HG03039 (cell line): ENCODE measurements at regions not wholly inside any gene's neighbourhood (a gene's known extent, or its start where the extent isn't known, plus 50 kb on each side); places are given as distances from the start of the nearest gene placed in this dataset.

Experiments used
- ATAC-seq: cut with Tn5 transposase; IDR thresholded peaks from one replicate; pipeline ENCODE4 v1.9.1; 2021; ENCODE audit warnings: mild to moderate bottlenecking, moderate library complexity; ENCODE audit not compliant: unreplicated experiment

GRCh38 chr5:57824047-57824446 lies 341.4 kb upstream of the ACTBL2 start:
- no peak for ATAC-seq

GRCh38 chr5:57822651-57823050 lies 340.0 kb upstream of the ACTBL2 start:
- no peak for ATAC-seq

GRCh38 chr5:57818397-57818796 lies 335.8 kb upstream of the ACTBL2 start:
- ATAC-seq = no peak

DNA sequence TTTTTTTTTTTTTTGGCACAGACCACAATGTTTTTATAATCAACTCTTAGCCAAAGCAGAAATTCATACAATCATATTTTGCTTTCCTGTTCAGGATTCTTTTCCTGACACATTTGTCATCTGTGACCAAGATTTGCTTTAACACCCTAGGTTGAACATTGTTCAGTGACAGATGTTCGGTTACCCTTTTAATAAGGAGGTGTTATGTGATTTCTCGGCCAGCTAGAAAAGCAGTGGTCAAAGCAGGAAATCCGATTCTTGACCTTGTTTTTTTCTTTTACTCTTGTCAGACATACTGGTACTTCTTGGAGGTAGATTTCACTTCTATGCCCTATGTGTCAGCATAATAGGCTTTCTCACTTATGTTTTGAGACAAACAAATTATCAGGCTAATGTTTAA lies 335.3 kb upstream of the ACTBL2 start:
- ATAC-seq = no peak

DNA sequence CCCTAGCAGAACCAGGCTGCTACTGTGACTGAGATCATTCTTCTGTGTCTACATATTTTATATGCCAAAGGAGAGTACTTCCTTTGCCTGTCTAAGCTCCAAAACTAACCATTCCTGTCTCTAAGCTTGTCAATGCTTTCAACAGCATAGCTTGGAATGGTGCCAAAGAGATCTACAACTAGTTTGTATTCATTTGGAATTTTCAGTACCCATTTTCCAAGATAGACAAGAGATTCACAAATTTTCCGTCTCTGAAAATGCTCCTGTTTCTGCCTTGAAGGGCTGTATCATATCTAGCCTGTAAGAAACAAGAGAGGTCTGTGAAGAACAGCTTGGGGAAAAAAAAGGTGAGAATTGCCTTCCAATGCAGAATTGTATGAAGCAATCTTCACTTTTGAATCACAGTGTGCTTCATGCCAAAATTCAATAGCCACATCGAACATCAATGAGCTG lies 334.4 kb upstream of the ACTBL2 start:
- ATAC-seq = no peak

DNA sequence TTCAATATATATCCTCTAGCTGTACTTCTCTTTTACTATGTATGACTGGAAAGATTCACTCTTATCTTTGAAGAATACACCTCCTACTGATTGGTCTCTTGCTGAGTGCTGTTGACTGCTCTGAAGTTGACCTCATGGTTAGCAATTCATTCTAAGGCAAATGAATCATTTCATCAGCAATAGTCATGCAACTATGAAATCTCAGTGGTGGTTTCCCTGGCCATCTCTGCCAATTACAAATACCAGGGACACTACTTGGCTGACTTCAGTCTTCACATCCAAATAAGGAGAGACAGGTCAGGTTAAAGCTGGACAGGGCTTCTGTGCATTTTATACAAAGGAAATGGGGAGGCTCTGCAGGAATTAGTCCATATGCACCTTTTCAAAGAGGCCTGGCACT lies 333.5 kb upstream of the ACTBL2 start:
- no peak for ATAC-seq

- no peak for ATAC-seq
These were observed 323.1 kb upstream of the ACTBL2 start for GRCh38 chr5:57805732-57806131.

GRCh38 chr5:57805170-57805569 lies 322.6 kb upstream of the ACTBL2 start:
- ATAC-seq = no peak

DNA sequence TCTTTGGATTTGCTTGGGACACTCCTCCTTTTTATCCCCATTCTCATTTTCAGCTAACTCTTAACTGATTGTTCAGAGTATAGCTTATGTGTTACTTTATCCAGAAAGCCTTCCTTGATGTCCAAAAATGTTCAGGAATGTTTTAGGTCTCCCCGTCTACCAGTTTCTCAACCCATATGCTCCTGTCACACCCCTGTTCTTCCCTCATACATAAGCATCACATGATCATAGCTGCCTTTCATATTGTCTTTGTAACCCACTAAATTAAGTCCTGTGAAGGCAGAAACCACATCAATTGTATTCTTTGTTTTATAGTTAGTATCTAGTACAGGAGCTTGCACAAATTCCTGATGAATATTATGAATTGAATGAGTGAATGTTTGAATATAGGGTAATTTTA lies 321.9 kb upstream of the ACTBL2 start:
- no peak for ATAC-seq

GRCh38 chr5:57804007-57804444 lies 321.4 kb upstream of the ACTBL2 start:
- no peak for ATAC-seq

DNA sequence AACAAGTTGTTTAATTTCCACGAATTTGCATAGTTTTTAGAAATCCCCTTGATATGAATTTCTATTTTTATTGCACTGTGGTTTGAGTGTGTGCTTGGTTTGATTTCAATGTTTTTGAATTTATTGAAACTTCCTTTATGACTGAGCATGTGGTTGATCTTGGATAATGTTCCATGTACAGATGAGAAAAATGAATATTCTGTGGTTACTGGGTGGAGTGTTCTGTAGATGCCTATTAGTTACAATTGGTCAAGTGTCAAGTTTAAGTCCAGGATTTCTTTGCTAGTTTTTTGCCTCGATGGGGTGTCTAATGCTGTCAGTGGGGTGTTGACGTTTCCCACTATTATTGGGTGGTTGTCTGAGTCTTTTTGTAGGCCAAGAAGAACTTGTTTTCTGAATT lies 319.5 kb upstream of the ACTBL2 start:
- ATAC-seq = no peak

DNA sequence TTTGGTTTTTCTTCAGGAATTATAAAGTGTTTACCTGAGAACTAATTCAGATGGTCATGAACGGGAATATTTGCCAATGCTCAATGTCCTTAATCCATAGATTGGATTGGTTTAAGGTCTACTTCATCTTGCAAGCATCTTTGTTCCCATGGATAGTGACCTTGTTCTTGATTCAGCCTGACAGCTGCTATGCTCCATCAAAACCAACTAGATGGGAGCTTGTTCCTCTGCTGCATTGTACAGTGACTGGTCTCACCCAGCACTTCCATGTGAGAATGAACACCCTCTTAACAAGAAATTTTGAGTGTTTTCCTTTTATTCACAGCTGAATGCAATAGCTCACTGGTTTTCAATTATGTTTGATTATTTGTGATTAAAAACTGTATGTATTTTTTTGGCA lies 312.6 kb upstream of the ACTBL2 start:
- no peak for ATAC-seq

DNA sequence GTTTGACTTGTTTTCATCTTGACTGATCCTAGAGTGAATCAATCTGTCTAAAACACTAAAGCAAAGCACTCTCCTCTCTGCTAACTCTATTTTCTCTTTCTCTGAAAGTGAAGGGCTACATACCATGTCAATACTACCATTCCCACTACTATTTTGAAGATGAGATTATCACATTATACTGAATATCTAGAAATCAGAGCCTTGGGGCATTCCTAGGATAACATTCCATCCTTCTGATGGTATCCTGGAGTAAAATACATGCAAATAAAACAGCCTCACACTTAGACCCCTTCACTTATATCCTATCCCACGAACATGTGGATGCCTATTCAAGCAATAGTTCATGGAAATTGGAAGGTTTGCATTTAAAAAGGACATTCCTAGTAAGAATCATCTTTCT lies 309.3 kb upstream of the ACTBL2 start:
- no peak for ATAC-seq

DNA sequence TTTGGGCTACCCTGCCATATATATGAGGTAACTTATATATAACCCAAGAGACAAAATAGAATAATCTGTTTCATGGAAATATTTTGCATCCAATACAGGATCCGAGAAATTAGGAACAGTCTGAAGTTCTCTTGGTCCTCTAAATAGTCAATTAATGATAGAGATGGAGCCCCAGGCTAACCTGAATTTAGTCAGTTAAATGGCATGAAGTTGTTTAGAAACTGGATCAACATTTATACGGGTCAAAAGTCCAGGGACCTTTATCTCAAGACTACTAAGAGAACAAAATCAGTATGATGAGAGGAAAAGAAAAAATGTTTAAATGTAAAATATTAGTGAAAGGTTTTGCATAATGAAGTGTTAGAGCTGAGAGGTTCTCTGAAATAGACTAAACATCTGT lies 303.3 kb upstream of the ACTBL2 start:
- ATAC-seq = no peak

DNA sequence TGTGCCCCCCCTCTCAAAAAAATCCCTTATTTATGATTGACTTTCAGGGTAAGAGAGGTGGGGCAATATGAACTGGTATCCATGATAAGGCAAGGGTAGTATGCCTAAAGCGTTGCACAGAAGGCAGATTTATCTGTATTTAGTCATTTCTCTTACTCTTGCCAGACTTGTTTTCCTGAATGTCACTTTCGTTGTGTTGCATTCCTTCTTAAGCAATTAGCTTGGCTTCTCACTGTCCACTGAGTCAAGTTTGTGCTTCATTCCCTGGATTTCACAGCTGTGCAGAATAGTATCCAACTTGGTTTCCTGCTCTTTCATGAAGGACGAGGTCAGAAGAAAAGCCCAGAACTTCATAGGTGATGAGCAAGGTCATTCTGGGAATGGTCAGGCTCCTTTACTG lies 301.5 kb upstream of the ACTBL2 start:
- ATAC-seq = no peak

DNA sequence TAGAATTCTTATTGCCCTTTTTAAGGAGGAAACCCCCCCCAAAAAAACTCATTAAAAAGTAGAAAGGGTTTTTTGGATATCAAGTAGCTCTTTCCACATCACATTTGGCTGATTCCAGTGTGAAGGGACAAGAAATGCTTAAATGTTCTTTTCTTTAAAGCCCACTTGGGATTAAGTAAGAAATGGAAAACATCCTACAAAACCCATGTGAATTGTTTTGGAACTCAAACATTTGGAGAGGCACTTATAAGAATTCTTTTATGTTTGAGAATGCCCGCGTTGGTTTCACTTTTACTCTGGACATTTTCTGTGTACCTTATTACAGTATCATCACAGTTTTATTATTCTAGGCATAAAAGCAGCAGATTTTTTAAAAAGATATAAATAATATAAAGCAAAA lies 301.1 kb upstream of the ACTBL2 start:
- no peak for ATAC-seq

DNA sequence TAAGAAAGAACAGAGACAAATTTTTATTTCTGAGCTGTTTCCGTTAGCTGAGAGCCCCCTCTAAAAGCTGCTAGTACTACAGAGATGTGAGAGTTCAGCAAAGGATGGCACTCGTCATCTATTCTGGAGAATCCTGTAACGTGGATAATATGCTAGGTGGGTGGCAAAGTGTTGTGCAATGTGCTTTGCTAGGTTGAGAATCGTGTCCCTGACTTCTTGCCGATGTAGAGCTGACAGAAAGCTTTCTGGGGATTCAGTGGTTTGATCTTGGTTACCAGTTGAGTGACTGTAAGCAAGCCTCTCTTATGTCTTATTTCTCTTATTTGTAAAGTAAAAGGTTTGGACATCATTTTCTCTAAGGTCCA lies 298.3 kb upstream of the ACTBL2 start:
- no peak for ATAC-seq

DNA sequence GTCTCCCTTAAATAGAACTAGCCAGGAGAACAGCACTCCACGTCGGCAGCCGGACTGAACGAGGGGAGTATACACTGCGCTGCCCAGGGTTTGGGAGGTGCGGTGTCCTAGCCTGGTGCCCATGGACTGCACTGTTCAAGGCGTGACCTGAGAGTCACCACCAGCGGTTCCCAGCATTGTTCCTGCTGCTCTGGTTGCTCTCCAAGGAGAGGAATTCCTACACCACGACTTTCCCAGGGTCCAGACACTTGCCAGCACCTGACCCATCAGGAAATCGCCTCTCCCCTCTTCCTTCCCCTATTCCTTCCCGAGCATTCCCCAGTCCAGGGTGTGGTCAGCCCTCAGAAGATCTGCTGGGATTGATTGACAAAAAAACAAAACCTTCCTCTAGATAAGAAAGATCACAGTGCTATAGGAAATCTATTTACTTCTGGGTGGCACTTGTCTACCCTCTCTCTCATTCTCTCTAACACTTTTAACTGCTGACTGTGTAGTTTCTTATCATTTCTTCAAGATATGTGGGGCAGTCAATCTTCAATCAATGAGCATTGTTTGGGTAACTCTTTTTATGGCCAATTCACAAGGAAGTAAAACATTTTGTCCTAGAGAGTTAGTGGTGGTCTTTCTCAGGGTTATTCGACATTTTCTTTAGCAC lies 297.8 kb upstream of the ACTBL2 start:
- ATAC-seq = no peak

DNA sequence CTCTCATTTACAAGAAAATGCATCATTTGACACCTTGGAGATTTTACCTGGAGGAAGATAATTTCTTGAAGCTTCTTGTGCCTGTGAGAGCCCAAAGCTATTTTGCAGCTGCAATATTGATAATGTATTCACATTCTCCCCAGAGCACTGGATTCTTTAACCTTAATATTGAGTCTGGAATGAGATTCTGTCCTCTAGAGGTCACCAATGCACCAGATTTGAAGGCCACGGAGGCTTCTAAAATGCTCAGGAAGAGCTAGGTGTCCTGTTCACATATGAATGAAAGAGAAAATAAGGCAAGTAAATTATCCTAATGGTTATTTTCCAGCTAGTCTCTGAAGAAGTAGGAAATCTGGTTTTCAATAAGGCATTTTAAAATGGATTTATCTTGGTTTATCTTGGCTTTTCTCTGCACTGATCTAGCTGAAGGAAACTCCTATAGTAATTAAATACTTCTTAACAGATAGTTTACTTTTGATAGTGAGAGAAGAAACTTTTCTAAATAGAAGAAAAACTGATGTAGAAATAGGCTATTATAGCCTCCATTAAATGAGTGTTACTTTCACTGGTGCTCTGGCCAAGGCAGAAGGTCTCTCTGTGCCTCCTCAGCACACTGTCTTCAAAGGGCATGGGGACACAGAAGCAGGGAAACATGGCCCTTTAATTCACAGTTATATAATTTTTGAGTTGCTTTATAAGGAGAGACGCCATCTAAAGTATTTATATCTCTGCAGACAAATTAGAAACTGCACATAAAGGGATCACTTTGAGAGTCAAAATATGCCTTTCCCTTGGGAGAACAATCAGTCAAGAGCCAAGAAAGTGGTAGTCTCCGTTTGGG lies 297.0 kb upstream of the ACTBL2 start:
- peak; percentile 48 for ATAC-seq

DNA sequence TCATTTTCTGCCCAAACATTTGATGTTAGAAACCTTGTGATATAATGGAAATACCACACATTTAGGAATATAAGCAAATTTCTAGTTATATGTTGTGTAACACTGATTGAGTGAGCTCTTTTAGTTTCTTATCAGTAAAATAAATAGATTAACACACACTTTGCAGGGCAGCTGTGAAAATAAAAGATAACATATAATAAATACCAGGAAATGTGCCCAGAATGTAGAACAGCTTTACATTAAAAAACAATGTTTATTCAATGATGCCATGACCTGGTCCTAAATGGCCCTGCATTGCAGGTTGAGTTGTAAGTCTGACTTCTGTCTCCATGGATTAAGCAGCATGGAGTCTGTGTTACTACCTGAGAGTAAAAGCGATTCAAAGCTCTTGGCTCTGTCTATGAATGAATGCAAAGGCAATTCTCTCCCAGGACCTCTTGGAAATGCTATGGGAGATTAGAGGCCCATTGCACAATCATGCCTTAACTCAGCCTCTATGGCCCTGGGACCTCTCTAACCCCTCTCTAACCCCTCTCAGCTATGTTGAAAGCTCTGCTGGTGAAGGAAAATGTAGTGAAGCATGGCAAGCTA lies 296.0 kb upstream of the ACTBL2 start:
- no peak for ATAC-seq

- ATAC-seq = no peak
These were observed 294.6 kb upstream of the ACTBL2 start for GRCh38 chr5:57777174-57777581.

- ATAC-seq = no peak
These were observed 293.4 kb upstream of the ACTBL2 start for GRCh38 chr5:57776035-57776434.
